GM19351 (cell line): ENCODE measurements at regions not wholly inside any gene's neighbourhood (a gene's known extent, or its start where the extent isn't known, plus 50 kb on each side); places are given as distances from the start of the nearest gene placed in this dataset.
"Not testable (repeated sequence)": the region's sequence is repeated elsewhere in the genome, so short reads cannot be mapped to it uniquely, and the experiment has no call there.

Source experiments
- ATAC-seq: cut with Tn5 transposase; IDR thresholded peaks from one replicate; pipeline ENCODE4 v1.9.1; 2021; ENCODE audit warnings: mild to moderate bottlenecking, moderate library complexity; ENCODE audit not compliant: unreplicated experiment

GRCh38 chr14:56419750-56420149, 159.8 kb upstream of the TMEM260 start:
- ATAC-seq: no peak

- ATAC-seq: no peak
Observed at GRCh38 chr14:56422221-56422620, 157.4 kb upstream of the TMEM260 start.

GRCh38 chr14:56422703-56423213, 156.8 kb upstream of the TMEM260 start:
- ATAC-seq: no peak

- no peak for ATAC-seq
Observed at GRCh38 chr14:56423544-56423943, 156.1 kb upstream of the TMEM260 start.

GRCh38 chr14:56431013-56431412, 148.6 kb upstream of the TMEM260 start:
- no peak for ATAC-seq

GRCh38 chr14:56449670-56450213, 129.9 kb upstream of the TMEM260 start:
- no peak for ATAC-seq

- no peak for ATAC-seq
Observed at GRCh38 chr14:56452940-56453339, 126.7 kb upstream of the TMEM260 start.

GRCh38 chr14:56454680-56455079, 124.9 kb upstream of the TMEM260 start:
- ATAC-seq: not testable (repeated sequence)

GRCh38 chr14:56460469-56460868, 119.1 kb upstream of the TMEM260 start:
- ATAC-seq: no peak

- ATAC-seq: no peak
Observed at GRCh38 chr14:56461276-56462275, 118.0 kb upstream of the TMEM260 start.

GRCh38 chr14:56463271-56463890, 116.2 kb upstream of the TMEM260 start:
- ATAC-seq: no peak

GRCh38 chr14:56471056-56471455, 108.5 kb upstream of the TMEM260 start:
- ATAC-seq: no peak

- ATAC-seq: peak; percentile 56
Observed at GRCh38 chr14:56474419-56475022, 105.1 kb upstream of the TMEM260 start.

- ATAC-seq: no peak
Observed at GRCh38 chr14:56482310-56482911, 97.2 kb upstream of the TMEM260 start.

- no peak for ATAC-seq
Observed at GRCh38 chr14:56487090-56487667, 92.4 kb upstream of the TMEM260 start.

GRCh38 chr14:56487761-56488160, 91.8 kb upstream of the TMEM260 start:
- ATAC-seq: no peak

GRCh38 chr14:56488306-56488705, 91.3 kb upstream of the TMEM260 start:
- no peak for ATAC-seq

- no peak for ATAC-seq
Observed at GRCh38 chr14:56490379-56490778, 89.2 kb upstream of the TMEM260 start.

GRCh38 chr14:56491299-56492285, 88.0 kb upstream of the TMEM260 start:
- no peak for ATAC-seq
